ENCODE measurements at regions not wholly inside any gene's neighbourhood (a gene's known extent, or its start where the extent isn't known, plus 50 kb on each side); places are given as distances from the start of the nearest gene placed in this dataset.

DNA sequence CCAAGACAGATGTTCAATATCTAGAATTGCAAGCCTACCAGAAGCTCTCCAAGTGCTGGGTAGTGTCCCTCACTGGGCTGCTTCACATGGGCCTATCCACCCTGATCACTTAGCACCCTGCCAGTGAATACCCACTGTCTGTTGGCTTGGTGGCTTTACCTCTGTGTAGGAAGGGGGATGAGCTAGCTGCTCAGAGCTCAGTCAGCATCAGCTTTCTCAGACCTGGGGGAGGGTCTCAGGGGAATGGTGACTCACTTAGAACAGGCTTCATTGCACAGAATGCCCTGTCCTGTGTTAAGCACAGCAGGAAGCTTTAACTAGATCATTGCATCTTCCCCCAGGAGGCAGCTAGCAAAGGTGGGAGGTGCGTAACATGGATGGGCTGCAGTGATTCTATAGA lies 209.8 kb downstream of the PDCD6IP start:
- peak; percentile 70 for DNase-seq (ENCODE audit: low read depth)
- no peak for TF ChIP-seq MYC (IDR thresholded peaks at IDR 0.05; ENCODE audit: low read depth, low read length)
- TF ChIP-seq POLR2A (IDR thresholded peaks at IDR 0.05; ENCODE audit: extremely low read depth, insufficient read length): no peak
- TF ChIP-seq, protein P1, sequence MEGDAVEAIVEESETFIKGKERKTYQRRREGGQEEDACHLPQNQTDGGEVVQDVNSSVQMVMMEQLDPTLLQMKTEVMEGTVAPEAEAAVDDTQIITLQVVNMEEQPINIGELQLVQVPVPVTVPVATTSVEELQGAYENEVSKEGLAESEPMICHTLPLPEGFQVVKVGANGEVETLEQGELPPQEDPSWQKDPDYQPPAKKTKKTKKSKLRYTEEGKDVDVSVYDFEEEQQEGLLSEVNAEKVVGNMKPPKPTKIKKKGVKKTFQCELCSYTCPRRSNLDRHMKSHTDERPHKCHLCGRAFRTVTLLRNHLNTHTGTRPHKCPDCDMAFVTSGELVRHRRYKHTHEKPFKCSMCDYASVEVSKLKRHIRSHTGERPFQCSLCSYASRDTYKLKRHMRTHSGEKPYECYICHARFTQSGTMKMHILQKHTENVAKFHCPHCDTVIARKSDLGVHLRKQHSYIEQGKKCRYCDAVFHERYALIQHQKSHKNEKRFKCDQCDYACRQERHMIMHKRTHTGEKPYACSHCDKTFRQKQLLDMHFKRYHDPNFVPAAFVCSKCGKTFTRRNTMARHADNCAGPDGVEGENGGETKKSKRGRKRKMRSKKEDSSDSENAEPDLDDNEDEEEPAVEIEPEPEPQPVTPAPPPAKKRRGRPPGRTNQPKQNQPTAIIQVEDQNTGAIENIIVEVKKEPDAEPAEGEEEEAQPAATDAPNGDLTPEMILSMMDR (IDR thresholded peaks at IDR 0.05; ENCODE audit: low read depth, low read length): no peak
- TF ChIP-seq, protein P2, sequence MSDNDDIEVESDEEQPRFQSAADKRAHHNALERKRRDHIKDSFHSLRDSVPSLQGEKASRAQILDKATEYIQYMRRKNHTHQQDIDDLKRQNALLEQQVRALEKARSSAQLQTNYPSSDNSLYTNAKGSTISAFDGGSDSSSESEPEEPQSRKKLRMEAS (IDR thresholded peaks at IDR 0.05; ENCODE audit: low read depth, low read length): no peak
- no peak overlapping the region for H3K4me3 ChIP-seq (ENCODE audit: low read depth, low read length)

DNA sequence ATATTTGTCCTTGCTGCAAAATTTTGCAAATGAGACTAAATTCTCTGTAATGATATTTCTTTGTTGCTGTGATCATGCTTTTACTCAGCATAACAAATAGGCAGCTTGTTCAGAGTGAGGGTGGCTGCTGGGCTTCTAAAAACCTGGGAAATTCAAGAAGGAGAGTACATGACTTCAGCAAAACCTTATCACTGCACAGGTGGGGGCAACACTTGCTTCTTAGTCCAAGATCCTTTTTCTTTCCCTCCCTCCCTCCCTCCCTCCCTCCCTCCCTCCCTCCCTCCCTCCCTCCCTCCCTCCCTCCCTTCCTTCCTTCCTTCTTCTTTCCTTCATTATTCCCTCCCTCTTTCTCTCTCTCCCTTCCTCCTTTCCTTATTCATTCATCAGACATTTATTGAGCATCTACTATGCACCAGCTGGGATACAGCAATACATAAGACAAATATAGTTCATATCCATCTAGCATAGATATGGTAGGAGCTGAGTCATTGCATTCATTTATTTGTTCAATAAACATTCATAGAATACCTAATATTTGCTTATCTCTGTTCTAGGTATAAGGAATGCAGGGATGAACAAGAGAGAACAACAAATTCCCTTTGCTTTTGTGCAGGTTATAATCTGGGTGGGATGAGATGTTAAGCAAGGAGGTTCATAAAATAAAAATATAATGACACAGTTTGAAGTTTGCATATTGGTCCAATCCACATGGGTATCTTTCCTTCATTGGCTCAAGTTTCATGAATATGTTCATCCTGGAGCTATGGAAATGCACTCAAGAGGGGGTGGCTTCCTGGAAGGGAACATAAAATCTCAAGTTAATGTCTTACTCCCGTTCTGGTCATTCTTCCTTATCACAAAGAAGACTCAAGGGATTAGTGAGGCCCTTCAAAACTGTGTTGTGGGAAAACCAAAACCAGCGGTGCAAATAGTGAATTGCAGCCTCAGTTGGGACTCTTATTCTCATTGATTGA lies 210.7 kb downstream of the PDCD6IP start:
- H3K4me3 ChIP-seq (ENCODE audit: low read depth, low read length): no peak overlapping the region
- DNase-seq (ENCODE audit: low read depth): no peak
- TF ChIP-seq, protein P1 (IDR thresholded peaks at IDR 0.05; ENCODE audit: low read depth, low read length): no peak
- no peak for TF ChIP-seq MYC (IDR thresholded peaks at IDR 0.05; ENCODE audit: low read depth, low read length)
- TF ChIP-seq POLR2A (IDR thresholded peaks at IDR 0.05; ENCODE audit: extremely low read depth, insufficient read length): no peak
- TF ChIP-seq, protein P2 (IDR thresholded peaks at IDR 0.05; ENCODE audit: low read depth, low read length): no peak

DNA sequence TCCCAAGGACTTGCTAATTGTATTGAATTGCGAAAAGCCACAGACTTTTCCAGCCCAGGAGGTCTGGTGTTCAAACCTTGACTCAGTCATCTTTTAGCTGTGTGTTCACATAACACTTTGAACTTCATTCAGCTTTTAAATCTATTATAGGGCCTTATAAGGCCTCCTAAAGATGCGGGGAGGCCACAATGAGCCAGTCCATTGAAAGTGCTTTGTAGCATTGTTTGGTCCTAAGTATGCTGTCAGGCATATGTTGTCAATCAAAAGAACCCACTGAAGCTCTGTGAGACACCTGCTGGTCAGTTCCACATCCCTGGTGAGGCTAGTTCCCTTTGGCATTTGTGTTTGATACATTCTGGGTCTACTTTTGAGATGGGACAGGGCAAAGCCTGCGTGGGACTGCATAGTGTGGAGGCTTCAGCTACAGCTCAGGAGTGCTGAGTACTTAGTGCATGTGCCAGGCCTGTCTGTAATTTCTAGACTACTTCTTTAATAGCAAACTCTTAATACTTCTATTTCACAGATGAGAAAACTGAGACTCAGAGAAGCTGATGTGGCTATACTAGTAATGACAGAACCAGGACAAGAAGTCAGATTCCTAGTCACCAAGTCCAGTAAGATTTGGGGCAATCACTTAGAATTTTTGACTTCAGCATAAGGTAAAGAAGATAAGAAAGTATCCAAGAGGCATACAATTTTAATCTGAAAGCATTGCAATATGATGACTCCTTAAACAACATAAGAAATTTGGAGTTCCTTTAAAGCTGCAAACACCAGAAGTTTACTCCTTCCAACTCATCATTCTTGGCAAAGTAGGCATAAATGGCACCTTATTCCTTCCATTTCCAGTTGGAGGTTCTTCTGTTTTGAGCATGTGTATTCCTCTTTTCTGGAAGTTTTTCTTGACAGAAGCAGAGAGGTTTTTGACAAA lies 213.0 kb downstream of the PDCD6IP start:
- DNase-seq (ENCODE audit: low read depth): peak; percentile 5
- TF ChIP-seq POLR2A (IDR thresholded peaks at IDR 0.05; ENCODE audit: extremely low read depth, insufficient read length) (no peak), MYC (IDR thresholded peaks at IDR 0.05; ENCODE audit: low read depth, low read length) (no peak)
- TF ChIP-seq, protein P2 (IDR thresholded peaks at IDR 0.05; ENCODE audit: low read depth, low read length): no peak
- no peak overlapping the region for H3K4me3 ChIP-seq (ENCODE audit: low read depth, low read length)

DNA sequence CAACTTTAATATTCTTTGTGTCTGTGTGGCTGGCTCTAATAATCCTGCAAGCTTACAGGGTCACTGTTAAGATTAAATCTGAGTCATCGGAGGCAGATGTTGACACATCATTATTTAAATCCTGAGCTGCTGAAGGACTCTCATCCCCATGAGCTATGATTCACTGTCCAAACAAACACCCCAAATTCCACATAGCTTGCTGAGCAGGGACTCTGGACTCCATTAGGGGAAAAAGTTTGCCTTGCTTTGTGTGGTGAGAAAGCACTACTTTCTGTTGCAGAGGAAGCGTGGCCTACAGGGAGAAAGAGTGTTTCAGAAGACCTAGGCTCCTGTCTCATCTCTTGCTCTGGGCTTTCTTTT lies 213.7 kb downstream of the PDCD6IP start:
- TF ChIP-seq, protein P2 (IDR thresholded peaks at IDR 0.05; ENCODE audit: low read depth, low read length): no peak
- TF ChIP-seq, protein P1 (IDR thresholded peaks at IDR 0.05; ENCODE audit: low read depth, low read length): no peak
- TF ChIP-seq MYC (IDR thresholded peaks at IDR 0.05; ENCODE audit: low read depth, low read length) (no peak), POLR2A (IDR thresholded peaks at IDR 0.05; ENCODE audit: extremely low read depth, insufficient read length) (no peak)
- peak; percentile 7 for DNase-seq (ENCODE audit: low read depth)
- H3K4me3 ChIP-seq (ENCODE audit: low read depth, low read length): no peak overlapping the region

DNA sequence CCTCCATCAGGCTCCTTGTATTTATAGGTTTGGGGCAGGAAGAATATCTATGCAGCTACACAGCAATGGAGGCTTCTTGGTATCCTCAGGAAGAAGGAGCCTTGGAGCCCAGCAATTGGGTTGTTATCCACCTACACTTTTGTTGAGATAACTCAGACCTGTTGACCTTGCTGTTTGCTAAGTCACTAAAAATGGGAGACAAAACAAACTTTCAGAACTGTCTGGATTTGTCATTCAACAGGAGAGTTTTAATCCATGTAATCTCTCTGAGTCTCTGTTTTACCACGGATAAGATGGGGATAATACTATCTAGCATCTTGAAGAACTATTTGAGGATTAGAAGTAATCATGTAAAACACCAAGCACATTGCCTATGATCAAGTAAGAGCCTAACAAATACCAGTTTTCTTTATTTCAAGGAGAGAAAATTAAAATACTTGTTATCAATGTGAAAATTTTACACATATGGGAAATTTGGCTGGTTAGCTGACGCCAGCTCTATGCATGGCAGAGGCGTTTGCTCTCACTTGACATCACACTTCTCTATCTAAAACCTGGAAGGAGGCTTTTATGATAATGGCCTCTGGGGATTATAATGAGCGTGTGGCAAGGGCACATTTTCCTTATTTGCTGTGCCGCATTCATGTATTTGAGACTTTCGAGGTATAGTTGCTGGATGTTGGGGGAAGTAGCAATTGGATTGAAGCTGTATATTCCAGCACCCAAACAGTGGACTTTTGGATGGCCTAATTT lies 215.6 kb downstream of the PDCD6IP start:
- H3K4me3 ChIP-seq (ENCODE audit: low read depth, low read length): no peak overlapping the region
- TF ChIP-seq POLR2A (IDR thresholded peaks at IDR 0.05; ENCODE audit: extremely low read depth, insufficient read length) (no peak), MYC (IDR thresholded peaks at IDR 0.05; ENCODE audit: low read depth, low read length) (no peak)
- TF ChIP-seq, protein P1 (IDR thresholded peaks at IDR 0.05; ENCODE audit: low read depth, low read length): no peak
- TF ChIP-seq, protein P2 (IDR thresholded peaks at IDR 0.05; ENCODE audit: low read depth, low read length): no peak
- no peak for DNase-seq (ENCODE audit: low read depth)
